GM21447 (cell line): ENCODE measurements at regions not wholly inside any gene's neighbourhood (a gene's known extent, or its start where the extent isn't known, plus 50 kb on each side); places are given as distances from the start of the nearest gene placed in this dataset.

Experiments used
- ATAC-seq: cut with Tn5 transposase; IDR thresholded peaks from one replicate; pipeline ENCODE4 v1.9.1; 2021; ENCODE audit not compliant: unreplicated experiment

- no peak for ATAC-seq
These were observed 295.4 kb upstream of the CRIM1 start for GRCh38 chr2:36060133-36060532.

GRCh38 chr2:36059691-36060090, 295.9 kb upstream of the CRIM1 start:
- peak; percentile 100 for ATAC-seq

GRCh38 chr2:36058953-36059352, 296.6 kb upstream of the CRIM1 start:
- ATAC-seq: no peak

- no peak for ATAC-seq
These were observed 297.5 kb upstream of the CRIM1 start for GRCh38 chr2:36058076-36058475.

GRCh38 chr2:36052819-36053218, 302.8 kb upstream of the CRIM1 start:
- ATAC-seq: no peak

- no peak for ATAC-seq
These were observed 311.2 kb upstream of the CRIM1 start for GRCh38 chr2:36044411-36044810.

- no peak for ATAC-seq
These were observed 320.4 kb upstream of the CRIM1 start for GRCh38 chr2:36035137-36035536.

GRCh38 chr2:36032046-36032445, 323.5 kb upstream of the CRIM1 start:
- ATAC-seq: no peak

GRCh38 chr2:36031471-36031870, 324.1 kb upstream of the CRIM1 start:
- no peak for ATAC-seq

- no peak for ATAC-seq
These were observed 328.0 kb upstream of the CRIM1 start for GRCh38 chr2:36027616-36028015.

- ATAC-seq: no peak
These were observed 342.5 kb upstream of the CRIM1 start for GRCh38 chr2:36013064-36013463.

GRCh38 chr2:36006444-36006843, 349.1 kb upstream of the CRIM1 start:
- no peak for ATAC-seq

- ATAC-seq: no peak
These were observed 352.6 kb upstream of the CRIM1 start for GRCh38 chr2:36002941-36003340.

- ATAC-seq: no peak
These were observed 358.1 kb upstream of the CRIM1 start for GRCh38 chr2:35997488-35997887.

GRCh38 chr2:35989503-35989902, 366.1 kb upstream of the CRIM1 start:
- no peak for ATAC-seq

- no peak for ATAC-seq
These were observed 366.5 kb upstream of the CRIM1 start for GRCh38 chr2:35989040-35989439.

GRCh38 chr2:35986871-35987270, 368.7 kb upstream of the CRIM1 start:
- no peak for ATAC-seq

- ATAC-seq: peak; percentile 97
These were observed 377.4 kb upstream of the CRIM1 start for GRCh38 chr2:35978218-35978617.

GRCh38 chr2:35976611-35977010, 379.0 kb upstream of the CRIM1 start:
- no peak for ATAC-seq

- ATAC-seq: no peak
These were observed 381.8 kb upstream of the CRIM1 start for GRCh38 chr2:35973737-35974132.

- ATAC-seq: peak; percentile 78
These were observed 382.3 kb upstream of the CRIM1 start for GRCh38 chr2:35973132-35973736.

- ATAC-seq: no peak
These were observed 391.8 kb upstream of the CRIM1 start for GRCh38 chr2:35963824-35964223.

GRCh38 chr2:35963357-35963756, 392.2 kb upstream of the CRIM1 start:
- no peak for ATAC-seq
